Natural killer cell treated with Interleukin-12 subunit alpha and Interleukin-12 subunit beta and Interleukin-15 and Interleukin-18, amount 100 ng/mL, for 72 hours (primary cell): ENCODE measurements at regions not wholly inside any gene's neighbourhood (a gene's known extent, or its start where the extent isn't known, plus 50 kb on each side); places are given as distances from the start of the nearest gene placed in this dataset.
"Not testable (repeated sequence)": the region's sequence is repeated elsewhere in the genome, so short reads cannot be mapped to it uniquely, and the experiment has no call there.

Source experiments
- ATAC-seq, 2 donors: fragments of 150-1000 bp; cut with Tn5 transposase in 1 of 2; sonication (Bioruptor Pico), chemical (Tn5 transposase) in 1 of 2; 2 replicates each; pipeline ENCODE4 v1.10.0; 2021
- DNase-seq: peaks from one replicate; pipeline ENCODE4 v3.0.0; 2022; ENCODE audit warnings: low spot score
- H3K27ac Mint-ChIP-seq, 2 donors: 1 replicate in 1 of 2; 2 replicates in 1 of 2; pipeline ENCODE4 v1.8.0; 2022; ENCODE audit warnings: mixed read lengths in 2 of 2, mild to moderate bottlenecking in 1 of 2, moderate library complexity in 1 of 2
- H3K27me3 Mint-ChIP-seq, 2 donors: 1 replicate in 1 of 2; 2 replicates in 1 of 2; pipeline ENCODE4 v1.8.0; 2022; ENCODE audit warnings: mixed read lengths in 2 of 2
- H3K36me3 Mint-ChIP-seq: one replicate; pipeline ENCODE4 v1.8.0; 2022; ENCODE audit warnings: mixed read lengths
- H3K4me1 Mint-ChIP-seq, 2 donors: 1 replicate in 1 of 2; 2 replicates in 1 of 2; pipeline ENCODE4 v1.8.0; 2022; ENCODE audit warnings: low read depth in 2 of 2, mixed read lengths in 2 of 2, mild to moderate bottlenecking in 1 of 2
- H3K4me3 Mint-ChIP-seq: one replicate; pipeline ENCODE4 v1.8.0; 2022; ENCODE audit warnings: mixed read lengths
- H3K9me3 Mint-ChIP-seq: 2 replicates; pipeline ENCODE4 v1.8.0; 2022; ENCODE audit warnings: mixed read lengths

- Mint-ChIP-seq H3K4me1 (no peaks in the 10 kb centered on the region), H3K9me3 (no peaks in the 10 kb centered on the region), H3K4me3 (no peak overlapping the region), H3K27ac (no peak overlapping the region), H3K36me3 (no peaks in the 10 kb centered on the region), H3K27me3 (peaks cover 8 to 20% of the 10 kb centered on the region in 2 donors)
- ATAC-seq (no peak), DNase-seq (no peak)
Observed at GRCh38 chr15:38991701-38992100, 427.1 kb upstream of the RASGRP1 start.

GRCh38 chr15:38992506-38992905 is 427.9 kb upstream of the RASGRP1 start:
- no peaks in the 10 kb centered on the region for H3K9me3 Mint-ChIP-seq
- no peak for ATAC-seq
- no peaks in the 10 kb centered on the region for H3K36me3 Mint-ChIP-seq
- H3K27ac Mint-ChIP-seq, result no peak overlapping the region
- H3K4me3 Mint-ChIP-seq, result no peak overlapping the region
- H3K27me3 Mint-ChIP-seq, result peaks cover 12 to 23% of the 10 kb centered on the region in 2 donors
- H3K4me1 Mint-ChIP-seq, result no peaks in the 10 kb centered on the region
- DNase-seq, result no peak

DNA sequence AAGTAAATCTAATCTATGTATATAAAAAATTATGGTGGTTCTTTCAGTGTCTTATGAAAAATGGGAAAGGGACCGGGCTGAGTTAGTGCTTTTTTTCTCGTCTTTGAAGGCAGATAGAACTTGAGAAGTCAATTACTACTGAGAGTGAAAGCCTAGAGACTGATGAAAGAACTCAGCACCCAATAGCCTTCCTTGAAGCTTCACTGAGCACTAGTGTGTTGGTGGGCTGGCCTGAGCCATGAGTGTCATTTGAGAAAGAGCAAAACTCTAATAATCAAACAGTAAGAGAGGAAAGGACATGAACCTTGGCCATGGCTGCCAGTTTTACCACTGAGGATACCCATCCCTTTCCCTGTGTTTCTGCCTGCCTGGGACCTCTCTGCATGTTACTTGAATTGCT is 428.3 kb upstream of the RASGRP1 start:
- Mint-ChIP-seq H3K9me3 (no peaks in the 10 kb centered on the region), H3K27ac (no peak overlapping the region), H3K36me3 (no peaks in the 10 kb centered on the region), H3K4me3 (no peak overlapping the region), H3K27me3 (peaks cover 12 to 23% of the 10 kb centered on the region in 2 donors), H3K4me1 (no peaks in the 10 kb centered on the region)
- ATAC-seq, result no peak
- no peak for DNase-seq

DNA sequence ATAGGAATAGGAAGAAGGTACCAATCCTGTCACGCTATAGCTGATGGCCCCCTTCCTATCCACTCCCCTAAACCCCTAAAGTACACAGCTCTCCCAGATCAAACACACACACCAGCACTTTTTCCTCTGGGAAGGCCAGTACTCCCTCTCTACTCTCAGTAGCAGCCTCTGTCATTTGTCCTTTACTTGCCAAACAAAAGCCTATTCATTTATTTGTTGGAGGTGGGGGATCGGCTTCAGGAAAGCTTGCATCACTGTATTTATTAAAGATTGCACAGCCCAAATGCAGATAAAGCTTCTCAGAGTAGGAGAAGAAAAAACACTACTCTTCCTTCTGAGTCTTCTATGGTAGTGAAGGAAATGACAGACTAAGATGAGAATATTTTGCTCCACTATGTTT is 429.7 kb upstream of the RASGRP1 start:
- ATAC-seq, result no peak
- H3K36me3 Mint-ChIP-seq, result no peaks in the 10 kb centered on the region
- H3K4me3 Mint-ChIP-seq, result no peak overlapping the region
- no peaks in the 10 kb centered on the region for H3K4me1 Mint-ChIP-seq
- H3K9me3 Mint-ChIP-seq, result no peaks in the 10 kb centered on the region
- DNase-seq, result no peak
- peaks cover 12 to 19% of the 10 kb centered on the region in 2 donors for H3K27me3 Mint-ChIP-seq
- H3K27ac Mint-ChIP-seq, result no peak overlapping the region

DNA sequence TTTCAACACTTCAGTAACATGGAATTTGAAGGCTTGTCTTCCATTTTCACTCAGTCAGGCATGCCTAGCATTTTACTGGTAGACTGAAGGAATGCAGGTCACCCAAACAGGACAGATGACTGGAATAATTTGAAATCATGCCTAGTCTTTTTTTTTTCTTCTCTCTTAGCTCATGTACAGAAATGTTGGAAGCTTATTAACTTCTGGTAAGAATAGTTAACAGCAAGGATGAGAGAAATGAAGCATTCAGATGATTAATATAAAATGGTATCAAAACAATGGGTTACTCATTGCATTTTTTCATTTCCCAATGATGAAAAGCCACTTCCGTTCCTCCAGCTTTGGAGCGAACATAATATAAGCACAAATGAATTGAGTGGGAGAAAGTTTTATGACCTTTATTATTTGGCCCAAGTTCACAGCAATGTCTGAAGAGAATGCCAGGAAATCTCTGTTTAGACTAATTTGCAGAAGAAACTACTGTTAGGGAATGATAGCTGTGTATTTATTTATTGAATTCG is 431.6 kb upstream of the RASGRP1 start:
- ATAC-seq, result no peak
- Mint-ChIP-seq H3K9me3 (no peaks in the 10 kb centered on the region), H3K4me3 (no peak overlapping the region), H3K4me1 (no peaks in the 10 kb centered on the region), H3K27ac (no peak overlapping the region), H3K36me3 (no peaks in the 10 kb centered on the region), H3K27me3 (peaks cover 21 to 23% of the 10 kb centered on the region in 2 donors)
- DNase-seq, result no peak

- Mint-ChIP-seq H3K27me3 (peaks cover 26 to 28% of the 10 kb centered on the region in 2 donors), H3K27ac (no peak overlapping the region), H3K36me3 (peaks cover 3% of the 10 kb centered on the region), H3K4me3 (no peak overlapping the region), H3K4me1 (no peaks in the 10 kb centered on the region), H3K9me3 (no peaks in the 10 kb centered on the region)
- no peak for ATAC-seq
- no peak for DNase-seq
Observed at GRCh38 chr15:38997841-38998240, 433.2 kb upstream of the RASGRP1 start.

DNA sequence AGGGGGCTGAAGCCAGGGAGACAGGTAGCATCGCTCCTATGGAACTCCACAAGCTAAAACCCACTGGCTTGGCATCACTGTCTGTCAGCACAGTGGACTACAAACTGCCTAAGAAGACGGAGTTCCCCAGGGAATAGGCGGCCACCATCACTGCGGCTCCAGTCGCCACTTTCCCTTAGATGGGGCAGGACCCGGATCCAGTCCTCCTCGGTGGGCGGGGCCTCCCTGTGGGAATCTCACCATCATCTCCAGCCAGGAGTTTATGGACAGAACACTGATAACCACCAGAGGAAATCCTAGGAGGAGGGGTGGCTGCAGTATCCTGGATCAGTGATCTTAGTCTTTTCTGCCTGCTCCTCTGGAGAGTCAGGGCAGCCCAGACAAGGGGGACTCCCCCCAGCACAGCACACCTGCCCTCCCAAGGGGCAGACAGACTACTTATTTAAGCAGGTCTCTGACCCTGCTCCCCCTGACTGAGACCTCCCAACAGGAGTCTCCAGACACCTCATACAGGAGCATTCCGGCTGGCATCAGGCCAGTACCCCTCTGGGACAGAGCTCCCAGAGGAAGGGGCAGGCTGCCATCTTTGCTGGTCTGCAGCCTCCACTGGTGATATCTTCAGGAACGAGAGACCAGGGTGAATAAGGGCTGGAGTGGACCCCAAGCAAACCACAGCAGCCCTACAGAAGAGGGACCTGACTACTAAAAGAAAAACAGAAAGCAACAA is 435.6 kb upstream of the RASGRP1 start:
- ATAC-seq, result no peak
- Mint-ChIP-seq H3K9me3 (peaks cover 3% of the 10 kb centered on the region), H3K4me1 (no peaks in the 10 kb centered on the region), H3K4me3 (no peak overlapping the region), H3K27me3 (peaks cover 32 to 34% of the 10 kb centered on the region in 2 donors), H3K36me3 (peaks cover 10% of the 10 kb centered on the region), H3K27ac (no peak overlapping the region)
- DNase-seq, result no peak

GRCh38 chr15:39009740-39010139 is 445.1 kb upstream of the RASGRP1 start:
- H3K4me1 Mint-ChIP-seq, result no peaks in the 10 kb centered on the region
- peaks cover 18% of the 10 kb centered on the region for H3K9me3 Mint-ChIP-seq
- ATAC-seq (no peak), DNase-seq (no peak)
- peaks cover 23% of the 10 kb centered on the region for H3K36me3 Mint-ChIP-seq
- H3K4me3 Mint-ChIP-seq, result no peak overlapping the region
- H3K27me3 Mint-ChIP-seq, result peaks cover 16 to 22% of the 10 kb centered on the region in 2 donors
- H3K27ac Mint-ChIP-seq, result no peak overlapping the region

- Mint-ChIP-seq H3K36me3 (peaks cover 20% of the 10 kb centered on the region), H3K27me3 (peaks cover 15 to 22% of the 10 kb centered on the region in 2 donors), H3K9me3 (peaks cover 16% of the 10 kb centered on the region)
- not testable (repeated sequence) for H3K27ac Mint-ChIP-seq, DNase-seq, H3K4me3 Mint-ChIP-seq, H3K4me1 Mint-ChIP-seq, ATAC-seq
Observed at GRCh38 chr15:39011066-39011465, 446.5 kb upstream of the RASGRP1 start.

- no peak overlapping the region for H3K27ac Mint-ChIP-seq
- no peaks in the 10 kb centered on the region for H3K4me1 Mint-ChIP-seq
- peaks cover 16% of the 10 kb centered on the region for H3K9me3 Mint-ChIP-seq
- no peak overlapping the region for H3K4me3 Mint-ChIP-seq
- ATAC-seq, result no peak
- peaks cover 20% of the 10 kb centered on the region for H3K36me3 Mint-ChIP-seq
- no peak for DNase-seq
- H3K27me3 Mint-ChIP-seq, result peaks cover 25 to 28% of the 10 kb centered on the region in 2 donors
Observed at GRCh38 chr15:39013262-39013661, 448.6 kb upstream of the RASGRP1 start.

GRCh38 chr15:39014682-39015081 is 450.1 kb upstream of the RASGRP1 start:
- Mint-ChIP-seq H3K9me3 (peaks cover 14% of the 10 kb centered on the region), H3K4me1 (no peaks in the 10 kb centered on the region), H3K36me3 (peaks cover 17% of the 10 kb centered on the region), H3K4me3 (no peak overlapping the region), H3K27me3 (peaks cover 31 to 41% of the 10 kb centered on the region in 2 donors), H3K27ac (no peak overlapping the region)
- DNase-seq (no peak), ATAC-seq (no peak)

DNA sequence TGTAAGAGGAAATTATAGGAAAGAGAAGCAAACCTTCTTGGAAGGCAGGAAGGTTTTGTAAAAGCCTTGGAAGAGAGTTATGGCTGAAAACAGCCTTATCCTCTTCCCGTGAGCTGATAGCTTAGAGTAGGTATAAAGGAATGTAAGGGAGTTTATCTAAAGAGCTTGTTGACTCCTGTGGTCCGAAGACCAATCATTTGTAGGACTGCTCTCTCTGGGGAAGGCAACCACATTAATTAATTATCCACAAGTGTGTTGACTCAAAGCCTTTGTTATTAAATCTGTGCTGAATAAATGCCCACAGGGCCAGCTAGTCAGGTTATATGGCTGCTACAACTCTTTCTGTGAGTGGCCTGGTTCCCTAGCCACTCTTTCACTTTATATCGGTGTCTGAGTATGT is 452.1 kb upstream of the RASGRP1 start:
- DNase-seq (no peak), ATAC-seq (no peak)
- Mint-ChIP-seq H3K4me1 (no peaks in the 10 kb centered on the region), H3K27ac (no peak overlapping the region), H3K4me3 (no peak overlapping the region), H3K36me3 (no peaks in the 10 kb centered on the region), H3K27me3 (peaks cover 22 to 25% of the 10 kb centered on the region in 2 donors), H3K9me3 (no peaks in the 10 kb centered on the region)

DNA sequence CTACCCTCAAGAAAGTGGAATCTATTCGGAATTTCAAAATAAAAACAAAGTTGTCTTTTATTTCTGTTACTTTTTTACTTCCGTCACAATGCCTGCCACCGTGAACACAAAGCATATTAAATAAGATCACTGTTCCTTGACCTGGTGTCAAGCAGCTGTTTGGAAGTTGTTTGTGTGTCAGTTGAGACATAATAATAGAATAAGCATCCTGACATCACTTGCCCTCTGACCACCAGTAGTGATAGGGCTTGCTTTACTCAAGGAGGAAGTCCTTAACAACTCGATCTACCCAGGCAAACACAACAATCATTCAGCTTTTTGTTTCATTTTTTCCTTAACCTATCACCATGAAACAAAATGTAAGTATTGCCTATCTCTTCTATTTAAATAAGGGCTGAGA is 454.4 kb upstream of the RASGRP1 start:
- ATAC-seq (peak in 1 of 2 donors; percentile 46), DNase-seq (no peak)
- H3K9me3 Mint-ChIP-seq, result no peaks in the 10 kb centered on the region
- no peak overlapping the region for H3K27ac Mint-ChIP-seq
- no peaks in the 10 kb centered on the region for H3K4me1 Mint-ChIP-seq
- H3K4me3 Mint-ChIP-seq, result no peak overlapping the region
- peaks cover 24 to 32% of the 10 kb centered on the region in 2 donors for H3K27me3 Mint-ChIP-seq
- H3K36me3 Mint-ChIP-seq, result no peaks in the 10 kb centered on the region

GRCh38 chr15:39021341-39021740 is 456.7 kb upstream of the RASGRP1 start:
- peaks cover 23 to 32% of the 10 kb centered on the region in 2 donors for H3K27me3 Mint-ChIP-seq
- H3K36me3 Mint-ChIP-seq, result no peaks in the 10 kb centered on the region
- no peaks in the 10 kb centered on the region for H3K9me3 Mint-ChIP-seq
- H3K27ac Mint-ChIP-seq, result no peak overlapping the region
- H3K4me1 Mint-ChIP-seq, result no peaks in the 10 kb centered on the region
- DNase-seq (no peak), ATAC-seq (no peak)
- no peak overlapping the region for H3K4me3 Mint-ChIP-seq
